ENCODE measurements at regions not wholly inside any gene's neighbourhood (a gene's known extent, or its start where the extent isn't known, plus 50 kb on each side); places are given as distances from the start of the nearest gene placed in this dataset.

DNA sequence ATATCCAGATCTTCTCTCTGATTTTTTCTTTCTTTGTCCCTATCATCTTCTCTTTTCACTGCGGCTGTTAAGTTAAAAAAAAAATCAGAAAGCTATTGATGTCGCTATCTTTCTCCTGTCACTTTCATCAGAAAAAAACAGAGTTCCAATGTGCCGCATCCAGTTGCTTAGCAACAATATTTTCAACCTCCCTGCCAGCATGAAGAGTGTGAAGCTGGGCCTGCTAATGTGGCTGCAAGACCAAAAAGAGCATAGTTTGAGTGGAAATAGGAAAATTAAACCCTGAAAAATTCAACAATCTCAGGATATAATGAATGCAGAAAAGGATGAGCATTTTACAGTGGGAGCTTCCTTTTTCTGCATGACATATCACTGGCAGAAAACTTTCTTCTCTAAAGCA, 1025.4 kb upstream of the LRFN5 start:
- TF ChIP-seq FOXP2 (optimal IDR thresholded peaks at IDR 0.05; ENCODE audit: borderline replicate concordance, extremely low read depth, extremely low read length, insufficient read depth) (no peak), SIN3A (IDR thresholded peaks at IDR 0.05; ENCODE audit: borderline replicate concordance, insufficient read depth, low read length) (no peak), TAF1 (IDR thresholded peaks at IDR 0.05; ENCODE audit: borderline replicate concordance, insufficient read depth, low read length) (no peak), POLR2AphosphoS5 (IDR thresholded peaks at IDR 0.05; ENCODE audit: low read depth, low read length) (no peak)
- TF ChIP-seq, protein P1, sequence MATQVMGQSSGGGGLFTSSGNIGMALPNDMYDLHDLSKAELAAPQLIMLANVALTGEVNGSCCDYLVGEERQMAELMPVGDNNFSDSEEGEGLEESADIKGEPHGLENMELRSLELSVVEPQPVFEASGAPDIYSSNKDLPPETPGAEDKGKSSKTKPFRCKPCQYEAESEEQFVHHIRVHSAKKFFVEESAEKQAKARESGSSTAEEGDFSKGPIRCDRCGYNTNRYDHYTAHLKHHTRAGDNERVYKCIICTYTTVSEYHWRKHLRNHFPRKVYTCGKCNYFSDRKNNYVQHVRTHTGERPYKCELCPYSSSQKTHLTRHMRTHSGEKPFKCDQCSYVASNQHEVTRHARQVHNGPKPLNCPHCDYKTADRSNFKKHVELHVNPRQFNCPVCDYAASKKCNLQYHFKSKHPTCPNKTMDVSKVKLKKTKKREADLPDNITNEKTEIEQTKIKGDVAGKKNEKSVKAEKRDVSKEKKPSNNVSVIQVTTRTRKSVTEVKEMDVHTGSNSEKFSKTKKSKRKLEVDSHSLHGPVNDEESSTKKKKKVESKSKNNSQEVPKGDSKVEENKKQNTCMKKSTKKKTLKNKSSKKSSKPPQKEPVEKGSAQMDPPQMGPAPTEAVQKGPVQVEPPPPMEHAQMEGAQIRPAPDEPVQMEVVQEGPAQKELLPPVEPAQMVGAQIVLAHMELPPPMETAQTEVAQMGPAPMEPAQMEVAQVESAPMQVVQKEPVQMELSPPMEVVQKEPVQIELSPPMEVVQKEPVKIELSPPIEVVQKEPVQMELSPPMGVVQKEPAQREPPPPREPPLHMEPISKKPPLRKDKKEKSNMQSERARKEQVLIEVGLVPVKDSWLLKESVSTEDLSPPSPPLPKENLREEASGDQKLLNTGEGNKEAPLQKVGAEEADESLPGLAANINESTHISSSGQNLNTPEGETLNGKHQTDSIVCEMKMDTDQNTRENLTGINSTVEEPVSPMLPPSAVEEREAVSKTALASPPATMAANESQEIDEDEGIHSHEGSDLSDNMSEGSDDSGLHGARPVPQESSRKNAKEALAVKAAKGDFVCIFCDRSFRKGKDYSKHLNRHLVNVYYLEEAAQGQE (IDR thresholded peaks at IDR 0.05; ENCODE audit: insufficient read depth in 1 of 2, low read depth in 2 of 2, low read length in 2 of 2): no peak

DNA sequence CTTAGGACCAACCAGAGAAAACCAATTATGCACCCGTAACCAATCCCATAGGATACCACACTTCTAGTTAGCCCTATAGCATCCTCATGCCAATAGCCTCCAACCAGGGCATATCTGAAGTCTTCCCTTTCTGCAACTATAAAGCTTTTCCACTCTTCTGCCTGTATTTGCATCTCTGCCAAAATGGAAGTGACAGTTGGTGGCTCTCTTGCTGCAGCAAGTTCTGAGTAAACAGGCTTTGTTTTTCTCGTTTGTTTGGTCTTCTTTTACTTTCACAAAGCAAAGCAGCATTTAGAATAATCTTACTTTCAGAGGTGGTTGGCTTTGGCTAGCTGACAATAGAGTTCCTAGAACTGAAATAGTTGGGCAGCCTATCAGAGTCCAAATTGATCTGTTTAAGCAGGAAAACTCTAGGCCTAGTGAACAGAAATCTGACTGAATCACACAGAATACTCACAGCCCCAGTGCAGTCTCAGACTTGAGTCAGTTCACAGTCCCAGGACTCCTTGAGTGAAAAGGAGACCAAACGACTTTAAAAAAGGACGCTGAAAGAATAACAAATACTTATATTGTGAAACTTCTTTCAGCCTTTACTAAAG, 1029.7 kb upstream of the LRFN5 start:
- TF ChIP-seq FOXP2 (optimal IDR thresholded peaks at IDR 0.05; ENCODE audit: borderline replicate concordance, extremely low read depth, extremely low read length, insufficient read depth) (no peak), SIN3A (IDR thresholded peaks at IDR 0.05; ENCODE audit: borderline replicate concordance, insufficient read depth, low read length) (no peak), TAF1 (IDR thresholded peaks at IDR 0.05; ENCODE audit: borderline replicate concordance, insufficient read depth, low read length) (no peak), POLR2AphosphoS5 (IDR thresholded peaks at IDR 0.05; ENCODE audit: low read depth, low read length) (no peak)
- TF ChIP-seq, protein P1 (IDR thresholded peaks at IDR 0.05; ENCODE audit: insufficient read depth in 1 of 2, low read depth in 2 of 2, low read length in 2 of 2): no peak

GRCh38 chr14:40574780-40575179, 1031.9 kb upstream of the LRFN5 start:
- TF ChIP-seq FOXP2 (optimal IDR thresholded peaks at IDR 0.05; ENCODE audit: borderline replicate concordance, extremely low read depth, extremely low read length, insufficient read depth) (no peak), POLR2AphosphoS5 (IDR thresholded peaks at IDR 0.05; ENCODE audit: low read depth, low read length) (no peak), SIN3A (IDR thresholded peaks at IDR 0.05; ENCODE audit: borderline replicate concordance, insufficient read depth, low read length) (no peak), TAF1 (IDR thresholded peaks at IDR 0.05; ENCODE audit: borderline replicate concordance, insufficient read depth, low read length) (no peak)
- TF ChIP-seq, protein P1 (IDR thresholded peaks at IDR 0.05; ENCODE audit: insufficient read depth in 1 of 2, low read depth in 2 of 2, low read length in 2 of 2): no peak

GRCh38 chr14:40525314-40525713, 1081.4 kb upstream of the LRFN5 start:
- TF ChIP-seq, protein P1 (IDR thresholded peaks at IDR 0.05; ENCODE audit: insufficient read depth in 1 of 2, low read depth in 2 of 2, low read length in 2 of 2): no peak
- TF ChIP-seq POLR2AphosphoS5 (IDR thresholded peaks at IDR 0.05; ENCODE audit: low read depth, low read length): no peak
- TF ChIP-seq TAF1 (IDR thresholded peaks at IDR 0.05; ENCODE audit: borderline replicate concordance, insufficient read depth, low read length): no peak
- no peak for TF ChIP-seq FOXP2 (optimal IDR thresholded peaks at IDR 0.05; ENCODE audit: borderline replicate concordance, extremely low read depth, extremely low read length, insufficient read depth)
- TF ChIP-seq SIN3A (IDR thresholded peaks at IDR 0.05; ENCODE audit: borderline replicate concordance, insufficient read depth, low read length): no peak

Data from PFSK-1 (cell line).